ENCODE measurements at regions not wholly inside any gene's neighbourhood (a gene's known extent, or its start where the extent isn't known, plus 50 kb on each side); places are given as distances from the start of the nearest gene placed in this dataset.

DNA sequence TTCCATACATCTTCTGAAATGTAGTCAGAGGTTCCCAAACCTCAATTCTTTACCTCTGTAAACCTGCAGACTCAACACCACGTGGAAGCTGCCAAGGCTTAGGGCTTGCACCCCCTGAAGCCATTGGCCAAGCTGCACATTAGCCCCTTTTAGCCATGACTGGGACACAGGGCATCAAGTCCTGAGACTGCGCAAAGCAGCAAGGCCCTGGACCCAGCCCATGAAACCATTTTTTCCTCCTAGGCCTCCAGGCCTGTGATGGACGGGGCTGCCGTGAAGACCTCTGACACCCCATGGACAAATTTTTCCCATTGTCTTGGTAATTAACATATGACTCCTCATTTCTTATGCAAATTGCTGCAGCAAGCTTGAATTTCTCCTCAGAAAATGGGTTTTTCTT lies 727.8 kb downstream of the C6orf118 start:
- H3K4me3 ChIP-seq (ENCODE audit: low read depth, low read length) = no peak overlapping the region
- no peak for DNase-seq (ENCODE audit: low read depth)
- TF ChIP-seq, protein P1, sequence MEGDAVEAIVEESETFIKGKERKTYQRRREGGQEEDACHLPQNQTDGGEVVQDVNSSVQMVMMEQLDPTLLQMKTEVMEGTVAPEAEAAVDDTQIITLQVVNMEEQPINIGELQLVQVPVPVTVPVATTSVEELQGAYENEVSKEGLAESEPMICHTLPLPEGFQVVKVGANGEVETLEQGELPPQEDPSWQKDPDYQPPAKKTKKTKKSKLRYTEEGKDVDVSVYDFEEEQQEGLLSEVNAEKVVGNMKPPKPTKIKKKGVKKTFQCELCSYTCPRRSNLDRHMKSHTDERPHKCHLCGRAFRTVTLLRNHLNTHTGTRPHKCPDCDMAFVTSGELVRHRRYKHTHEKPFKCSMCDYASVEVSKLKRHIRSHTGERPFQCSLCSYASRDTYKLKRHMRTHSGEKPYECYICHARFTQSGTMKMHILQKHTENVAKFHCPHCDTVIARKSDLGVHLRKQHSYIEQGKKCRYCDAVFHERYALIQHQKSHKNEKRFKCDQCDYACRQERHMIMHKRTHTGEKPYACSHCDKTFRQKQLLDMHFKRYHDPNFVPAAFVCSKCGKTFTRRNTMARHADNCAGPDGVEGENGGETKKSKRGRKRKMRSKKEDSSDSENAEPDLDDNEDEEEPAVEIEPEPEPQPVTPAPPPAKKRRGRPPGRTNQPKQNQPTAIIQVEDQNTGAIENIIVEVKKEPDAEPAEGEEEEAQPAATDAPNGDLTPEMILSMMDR (IDR thresholded peaks at IDR 0.05; ENCODE audit: control insufficient read depth, extremely low read depth, insufficient read depth) = no peak

GRCh38 chr6:164579035-164579434 lies 730.4 kb downstream of the C6orf118 start:
- no peak overlapping the region for H3K4me3 ChIP-seq (ENCODE audit: low read depth, low read length)

GRCh38 chr6:164578616-164579015 lies 730.8 kb downstream of the C6orf118 start:
- H3K4me3 ChIP-seq (ENCODE audit: low read depth, low read length) = no peak overlapping the region
- no peak for DNase-seq (ENCODE audit: low read depth)
- TF ChIP-seq, protein P1 (IDR thresholded peaks at IDR 0.05; ENCODE audit: control insufficient read depth, extremely low read depth, insufficient read depth) = no peak

More at GRCh38 chr6:164579035-164579434, 730.4 kb downstream of the C6orf118 start:
- DNase-seq (ENCODE audit: low read depth) = no peak
- TF ChIP-seq, protein P1 (IDR thresholded peaks at IDR 0.05; ENCODE audit: control insufficient read depth, extremely low read depth, insufficient read depth) = no peak

- TF ChIP-seq, protein P1 (IDR thresholded peaks at IDR 0.05; ENCODE audit: control insufficient read depth, extremely low read depth, insufficient read depth) = no peak
- no peak for DNase-seq (ENCODE audit: low read depth)
- H3K4me3 ChIP-seq (ENCODE audit: low read depth, low read length) = no peak overlapping the region
These were observed 738.6 kb downstream of the C6orf118 start for GRCh38 chr6:164570801-164571200.

DNA sequence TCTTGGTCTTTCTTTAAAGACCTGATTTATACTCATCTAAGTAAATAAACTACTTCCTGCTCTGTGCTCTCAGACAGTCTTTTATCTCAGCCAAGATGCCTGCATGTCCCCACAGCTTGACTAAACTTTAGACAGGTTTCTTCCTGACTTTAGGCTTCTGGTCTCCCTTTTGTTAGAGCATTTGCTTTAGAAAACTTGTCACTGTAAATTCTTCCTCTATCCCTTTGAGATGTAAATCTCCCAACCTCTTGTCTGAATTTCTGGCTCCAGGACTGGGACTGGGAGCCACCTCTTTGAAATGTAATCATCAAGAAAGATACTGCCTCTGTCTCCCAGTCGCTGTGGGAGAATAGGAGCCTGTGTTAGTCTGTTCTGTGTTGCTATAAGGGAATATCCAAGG lies 739.9 kb downstream of the C6orf118 start:
- DNase-seq (ENCODE audit: low read depth) = no peak
- TF ChIP-seq, protein P1 (IDR thresholded peaks at IDR 0.05; ENCODE audit: control insufficient read depth, extremely low read depth, insufficient read depth) = no peak
- no peak overlapping the region for H3K4me3 ChIP-seq (ENCODE audit: low read depth, low read length)

DNA sequence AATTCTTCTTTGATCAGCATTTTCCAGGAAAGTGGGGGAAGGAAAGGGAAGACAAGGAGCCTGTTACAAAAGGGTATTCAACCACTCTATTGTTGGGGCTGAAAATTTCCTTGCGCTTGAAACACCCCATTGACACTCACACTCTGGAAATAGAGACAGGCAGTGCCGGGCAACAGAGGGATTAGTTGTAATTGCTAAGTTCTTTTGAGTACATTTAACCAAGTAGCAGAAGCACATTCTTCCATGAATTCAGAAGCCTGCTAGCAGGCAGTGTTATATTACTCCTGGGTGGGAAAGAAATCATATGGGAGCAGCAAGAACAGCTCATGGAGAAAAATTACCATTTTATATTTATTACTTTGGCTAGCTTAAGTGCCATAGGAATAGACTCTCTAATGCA lies 745.5 kb downstream of the C6orf118 start:
- no peak for DNase-seq (ENCODE audit: low read depth)
- no peak overlapping the region for H3K4me3 ChIP-seq (ENCODE audit: low read depth, low read length)
- TF ChIP-seq, protein P1 (IDR thresholded peaks at IDR 0.05; ENCODE audit: control insufficient read depth, extremely low read depth, insufficient read depth) = no peak

DNA sequence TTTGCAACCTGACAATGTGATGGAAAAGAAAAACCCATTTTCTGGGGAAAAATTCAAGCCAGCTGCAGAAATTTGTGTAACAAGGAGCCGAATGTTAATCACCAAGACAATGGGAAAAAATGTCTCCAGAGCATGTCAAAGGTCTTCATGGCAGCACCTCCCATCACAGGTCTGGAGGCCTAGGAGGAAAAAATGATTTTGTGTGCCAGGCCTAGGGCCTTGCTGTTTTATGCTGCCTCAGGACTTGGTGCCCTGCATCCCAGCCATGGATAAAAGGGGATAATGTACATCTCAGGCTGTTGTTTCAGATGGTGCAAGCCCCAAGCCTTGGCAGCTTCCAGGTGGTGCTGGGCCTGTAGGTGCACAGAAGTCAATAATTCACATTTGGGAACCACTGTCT lies 747.7 kb downstream of the C6orf118 start:
- H3K4me3 ChIP-seq (ENCODE audit: low read depth, low read length) = no peak overlapping the region
- TF ChIP-seq, protein P1 (IDR thresholded peaks at IDR 0.05; ENCODE audit: control insufficient read depth, extremely low read depth, insufficient read depth) = no peak
- no peak for DNase-seq (ENCODE audit: low read depth)
